Right atrium auricular region (tissue), 2 donors: ENCODE measurements at regions not wholly inside any gene's neighbourhood (a gene's known extent, or its start where the extent isn't known, plus 50 kb on each side); places are given as distances from the start of the nearest gene placed in this dataset.
A peak's percentile ranks its signal among the peaks of the same experiment; 100 is the strongest.

Source experiments
- DNase-seq: peaks from one replicate; pipeline ENCODE4 v3.0.0-alpha.2; 2019; ENCODE audit warnings: low spot score
- H3K27ac ChIP-seq, 2 donors: fragments of 200-600 bp; sonication (generic); 1 replicate in 1 of 2; 2 replicates in 1 of 2; pipeline ENCODE4 v1.5.1; 2016 to 2019
- H3K27me3 ChIP-seq, 2 donors: fragments of 200-600 bp; sonication (generic); one replicate each; pipeline versions ENCODE4 v1.5.1 to v1.6.0; 2017 to 2019
- H3K36me3 ChIP-seq: fragments of 200-600 bp; sonication (generic); one replicate; pipeline ENCODE4 v1.5.1; 2016
- H3K4me1 ChIP-seq, 2 donors: fragments of 200-600 bp; sonication (generic); one replicate each; pipeline versions ENCODE4 v1.5.1 to v1.6.0; 2017 to 2019
- H3K4me3 ChIP-seq, 2 donors: fragments of 200-600 bp; sonication (generic); 1 replicate in 1 of 2; 2 replicates in 1 of 2; pipeline ENCODE4 v1.5.1; 2017 to 2019; ENCODE audit warnings: mild to moderate bottlenecking in 1 of 2, moderate library complexity in 1 of 2
- H3K9me3 ChIP-seq, 2 donors: fragments of 200-600 bp; sonication (generic); one replicate each; pipeline ENCODE4 v1.5.1; 2019
- TF ChIP-seq, protein P1 (sequence below), 2 donors: fragments of 200-600 bp; sonication (generic); IDR thresholded peaks; one replicate each; pipeline ENCODE4 v1.5.1; 2019; ENCODE audit warnings: antibody characterized with exemption in 2 of 2

- H3K27me3 ChIP-seq: no peaks in the 10 kb centered on the region
- no peaks in the 10 kb centered on the region for H3K36me3 ChIP-seq
- DNase-seq: no peak
- H3K4me3 ChIP-seq: no peak overlapping the region
- no peaks in the 10 kb centered on the region for H3K4me1 ChIP-seq
- no peaks in the 10 kb centered on the region for H3K9me3 ChIP-seq
- TF ChIP-seq, protein P1, sequence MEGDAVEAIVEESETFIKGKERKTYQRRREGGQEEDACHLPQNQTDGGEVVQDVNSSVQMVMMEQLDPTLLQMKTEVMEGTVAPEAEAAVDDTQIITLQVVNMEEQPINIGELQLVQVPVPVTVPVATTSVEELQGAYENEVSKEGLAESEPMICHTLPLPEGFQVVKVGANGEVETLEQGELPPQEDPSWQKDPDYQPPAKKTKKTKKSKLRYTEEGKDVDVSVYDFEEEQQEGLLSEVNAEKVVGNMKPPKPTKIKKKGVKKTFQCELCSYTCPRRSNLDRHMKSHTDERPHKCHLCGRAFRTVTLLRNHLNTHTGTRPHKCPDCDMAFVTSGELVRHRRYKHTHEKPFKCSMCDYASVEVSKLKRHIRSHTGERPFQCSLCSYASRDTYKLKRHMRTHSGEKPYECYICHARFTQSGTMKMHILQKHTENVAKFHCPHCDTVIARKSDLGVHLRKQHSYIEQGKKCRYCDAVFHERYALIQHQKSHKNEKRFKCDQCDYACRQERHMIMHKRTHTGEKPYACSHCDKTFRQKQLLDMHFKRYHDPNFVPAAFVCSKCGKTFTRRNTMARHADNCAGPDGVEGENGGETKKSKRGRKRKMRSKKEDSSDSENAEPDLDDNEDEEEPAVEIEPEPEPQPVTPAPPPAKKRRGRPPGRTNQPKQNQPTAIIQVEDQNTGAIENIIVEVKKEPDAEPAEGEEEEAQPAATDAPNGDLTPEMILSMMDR (IDR thresholded peaks at IDR 0.05): no peak
- H3K27ac ChIP-seq: no peak overlapping the region
Observed at GRCh38 chr4:24260133-24260715, 324.1 kb downstream of the DHX15 start.

DNA sequence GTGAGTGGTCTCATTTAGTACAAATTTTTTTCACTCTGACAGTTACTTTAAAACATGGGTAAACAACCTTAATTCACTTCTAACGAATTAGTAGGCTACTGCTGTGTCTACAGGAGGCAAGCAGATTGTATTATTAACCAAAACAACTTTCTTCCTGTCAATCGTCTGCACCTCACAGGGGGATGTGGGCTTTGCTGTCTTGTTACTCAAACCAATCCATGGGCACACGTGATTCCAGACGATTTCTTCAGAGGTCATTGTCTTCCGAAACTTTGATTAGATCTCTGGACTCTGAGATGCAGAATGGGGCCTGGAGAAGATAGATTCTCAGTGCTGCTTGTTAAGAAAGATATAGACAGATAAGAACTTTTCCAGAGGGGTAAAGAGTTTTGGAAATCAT, 327.8 kb downstream of the DHX15 start:
- TF ChIP-seq, protein P1 (IDR thresholded peaks at IDR 0.05): no peak
- Histone ChIP-seq H3K4me1 (no peaks in the 10 kb centered on the region), H3K9me3 (no peaks in the 10 kb centered on the region), H3K36me3 (no peaks in the 10 kb centered on the region), H3K27ac (no peak overlapping the region), H3K4me3 (no peak overlapping the region), H3K27me3 (no peaks in the 10 kb centered on the region)
- DNase-seq: no peak

DNA sequence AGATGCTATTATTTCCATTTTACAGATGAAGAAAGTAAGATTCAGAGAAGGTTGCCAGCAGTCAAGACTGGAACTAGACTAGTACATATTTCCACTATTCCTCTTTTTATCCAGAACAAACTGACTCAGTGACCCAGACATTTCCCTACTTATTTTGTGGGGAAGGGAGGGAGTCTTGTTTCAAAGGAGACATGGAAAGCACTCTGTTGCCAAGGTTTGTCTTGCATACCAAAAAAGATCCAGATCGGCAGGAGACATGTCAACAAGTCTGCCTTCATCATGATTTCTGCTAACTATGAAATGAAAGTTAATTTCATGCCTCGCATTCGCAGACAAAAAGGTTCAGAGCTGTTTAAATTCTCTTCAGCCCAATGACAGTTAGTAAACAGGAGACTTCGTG, 328.3 kb downstream of the DHX15 start:
- Histone ChIP-seq H3K27me3 (no peaks in the 10 kb centered on the region), H3K9me3 (no peaks in the 10 kb centered on the region), H3K4me3 (no peak overlapping the region), H3K36me3 (no peaks in the 10 kb centered on the region), H3K27ac (no peak overlapping the region), H3K4me1 (no peaks in the 10 kb centered on the region)
- TF ChIP-seq, protein P1 (IDR thresholded peaks at IDR 0.05): no peak
- DNase-seq: no peak

DNA sequence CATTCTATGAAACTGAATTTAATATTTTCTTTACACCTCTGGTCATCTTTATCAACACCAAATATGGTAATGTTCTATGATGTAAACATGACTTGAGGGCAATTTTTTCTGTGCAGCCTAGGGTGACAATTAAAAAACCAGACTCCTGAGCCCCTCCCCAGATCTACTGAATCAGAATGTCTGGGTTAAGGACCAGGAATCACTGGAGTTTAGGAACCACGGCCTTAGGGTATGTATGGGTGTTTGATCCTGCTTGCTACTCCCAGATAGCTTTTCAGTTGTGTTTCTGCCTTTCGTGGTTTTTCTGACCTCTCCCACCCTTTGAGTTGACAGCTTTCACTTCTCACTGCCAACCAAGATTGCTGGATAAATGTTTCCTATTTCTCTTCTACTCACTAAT, 332.2 kb downstream of the DHX15 start:
- Histone ChIP-seq H3K27me3 (no peaks in the 10 kb centered on the region), H3K36me3 (no peaks in the 10 kb centered on the region), H3K9me3 (no peaks in the 10 kb centered on the region), H3K4me1 (peaks cover 0 to 30% of the 10 kb centered on the region in 2 donors), H3K27ac (peak overlapping the region; percentile 8 to 30), H3K4me3 (no peak overlapping the region)
- TF ChIP-seq, protein P1 (IDR thresholded peaks at IDR 0.05): no peak
- DNase-seq: no peak

- no peaks in the 10 kb centered on the region for H3K27me3 ChIP-seq
- H3K27ac ChIP-seq: peak overlapping the region; percentile 6 to 30
Observed at GRCh38 chr4:24251589-24251988, 332.8 kb downstream of the DHX15 start.

More at GRCh38 chr4:24251589-24251988, 332.8 kb downstream of the DHX15 start:
- no peak overlapping the region for H3K4me3 ChIP-seq
- no peaks in the 10 kb centered on the region for H3K36me3 ChIP-seq
- H3K4me1 ChIP-seq: peaks cover 0 to 31% of the 10 kb centered on the region in 2 donors
- no peaks in the 10 kb centered on the region for H3K9me3 ChIP-seq
- TF ChIP-seq, protein P1 (IDR thresholded peaks at IDR 0.05): no peak
- no peak for DNase-seq
